Progenitor cell of endocrine pancreas (in vitro differentiated cells): ENCODE measurements at regions not wholly inside any gene's neighbourhood (a gene's known extent, or its start where the extent isn't known, plus 50 kb on each side); places are given as distances from the start of the nearest gene placed in this dataset.

Experiments used
- DNase-seq: peaks from one replicate; pipeline ENCODE4 v3.0.0; 2021; ENCODE audit warnings: low spot score; ENCODE audit not compliant: unreplicated experiment
- H3K27ac Mint-ChIP-seq: 2 replicates; pipeline ENCODE4 v1.8.0; 2021; ENCODE audit warnings: mild to moderate bottlenecking, moderate library complexity, mixed read lengths
- H3K27me3 Mint-ChIP-seq: 2 replicates; pipeline ENCODE4 v1.8.0; 2021; ENCODE audit warnings: mixed read lengths
- H3K36me3 Mint-ChIP-seq: 2 replicates; pipeline ENCODE4 v1.8.0; 2022; ENCODE audit warnings: mixed read lengths; ENCODE audit not compliant: insufficient read depth
- H3K4me1 Mint-ChIP-seq: 2 replicates; pipeline ENCODE4 v1.8.0; 2021; ENCODE audit warnings: low read depth, mixed read lengths
- H3K4me3 Mint-ChIP-seq: 2 replicates; pipeline ENCODE4 v1.8.0; 2021; ENCODE audit warnings: low read depth, mild to moderate bottlenecking, moderate library complexity, mixed read lengths
- H3K9me3 Mint-ChIP-seq: 2 replicates; pipeline ENCODE4 v1.8.0; 2021; ENCODE audit warnings: low read depth, mixed read lengths
- TF ChIP-seq, protein P1 (sequence below): fragments of 200-600 bp; sonication (generic); IDR thresholded peaks from one replicate; pipeline ENCODE4 v1.5.0; 2021; ENCODE audit warnings: antibody characterized with exemption, mild to moderate bottlenecking; ENCODE audit not compliant: unreplicated experiment

- H3K4me1 Mint-ChIP-seq = no peaks in the 10 kb centered on the region
- DNase-seq = no peak
- no peak overlapping the region for H3K4me3 Mint-ChIP-seq
- no peaks in the 10 kb centered on the region for H3K36me3 Mint-ChIP-seq
- H3K9me3 Mint-ChIP-seq = peaks cover 9% of the 10 kb centered on the region
- peaks cover 40% of the 10 kb centered on the region for H3K27me3 Mint-ChIP-seq
- H3K27ac Mint-ChIP-seq = no peak overlapping the region
- TF ChIP-seq, protein P1, sequence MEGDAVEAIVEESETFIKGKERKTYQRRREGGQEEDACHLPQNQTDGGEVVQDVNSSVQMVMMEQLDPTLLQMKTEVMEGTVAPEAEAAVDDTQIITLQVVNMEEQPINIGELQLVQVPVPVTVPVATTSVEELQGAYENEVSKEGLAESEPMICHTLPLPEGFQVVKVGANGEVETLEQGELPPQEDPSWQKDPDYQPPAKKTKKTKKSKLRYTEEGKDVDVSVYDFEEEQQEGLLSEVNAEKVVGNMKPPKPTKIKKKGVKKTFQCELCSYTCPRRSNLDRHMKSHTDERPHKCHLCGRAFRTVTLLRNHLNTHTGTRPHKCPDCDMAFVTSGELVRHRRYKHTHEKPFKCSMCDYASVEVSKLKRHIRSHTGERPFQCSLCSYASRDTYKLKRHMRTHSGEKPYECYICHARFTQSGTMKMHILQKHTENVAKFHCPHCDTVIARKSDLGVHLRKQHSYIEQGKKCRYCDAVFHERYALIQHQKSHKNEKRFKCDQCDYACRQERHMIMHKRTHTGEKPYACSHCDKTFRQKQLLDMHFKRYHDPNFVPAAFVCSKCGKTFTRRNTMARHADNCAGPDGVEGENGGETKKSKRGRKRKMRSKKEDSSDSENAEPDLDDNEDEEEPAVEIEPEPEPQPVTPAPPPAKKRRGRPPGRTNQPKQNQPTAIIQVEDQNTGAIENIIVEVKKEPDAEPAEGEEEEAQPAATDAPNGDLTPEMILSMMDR = no peak
These were observed 109.2 kb upstream of the PHACTR3 start for GRCh38 chr20:59495166-59495565.

- TF ChIP-seq, protein P1 = peak; percentile 94
- peaks cover 10% of the 10 kb centered on the region for H3K9me3 Mint-ChIP-seq
- H3K36me3 Mint-ChIP-seq = no peaks in the 10 kb centered on the region
- no peaks in the 10 kb centered on the region for H3K4me1 Mint-ChIP-seq
- H3K4me3 Mint-ChIP-seq = no peak overlapping the region
- DNase-seq = peak; percentile 65
- H3K27ac Mint-ChIP-seq = no peak overlapping the region
- peaks cover 47% of the 10 kb centered on the region for H3K27me3 Mint-ChIP-seq
These were observed 108.3 kb upstream of the PHACTR3 start for GRCh38 chr20:59495894-59496510.

DNA sequence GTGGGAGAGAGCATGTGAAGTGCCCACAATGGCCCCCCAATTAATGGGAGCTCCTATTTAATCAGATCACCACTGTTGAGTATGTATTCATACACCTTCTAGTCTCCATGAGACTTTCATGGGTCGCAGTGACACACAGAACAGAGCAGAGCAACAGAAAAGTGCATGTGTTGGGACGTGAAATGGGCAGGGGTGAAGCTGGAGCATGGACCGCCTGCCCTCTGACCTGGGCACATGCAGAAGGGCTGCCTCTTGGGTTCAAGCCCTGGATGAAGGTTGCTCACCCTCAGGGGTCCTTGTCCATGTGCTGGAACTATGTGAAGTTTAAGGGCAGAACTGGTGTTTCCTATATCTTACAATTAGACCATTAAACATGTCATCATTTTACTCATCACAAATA lies 106.0 kb upstream of the PHACTR3 start:
- peaks cover 51% of the 10 kb centered on the region for H3K27me3 Mint-ChIP-seq
- no peak overlapping the region for H3K27ac Mint-ChIP-seq
- no peaks in the 10 kb centered on the region for H3K4me1 Mint-ChIP-seq
- H3K36me3 Mint-ChIP-seq = no peaks in the 10 kb centered on the region
- H3K4me3 Mint-ChIP-seq = no peak overlapping the region
- peaks cover 10% of the 10 kb centered on the region for H3K9me3 Mint-ChIP-seq
- DNase-seq = no peak
- TF ChIP-seq, protein P1 = no peak

DNA sequence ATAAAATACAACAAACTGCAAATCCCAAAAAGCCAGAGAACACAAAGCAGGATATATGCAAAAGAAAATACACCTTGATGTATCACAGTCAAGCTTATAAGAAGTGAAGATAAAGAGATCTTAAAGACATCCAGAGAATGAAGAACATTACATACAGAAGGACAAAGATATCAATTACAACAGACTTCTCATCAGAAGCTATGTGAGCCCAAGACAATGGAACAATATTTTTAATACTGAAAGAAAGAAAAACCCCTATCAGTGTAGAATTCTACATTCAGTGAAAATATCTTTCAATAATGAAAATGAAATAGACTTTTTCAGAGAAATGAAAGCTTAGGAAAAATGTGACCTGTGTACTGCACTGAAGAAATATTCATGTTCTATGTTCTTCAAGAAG lies 104.5 kb upstream of the PHACTR3 start:
- no peaks in the 10 kb centered on the region for H3K36me3 Mint-ChIP-seq

GRCh38 chr20:59508729-59509128 lies 95.6 kb upstream of the PHACTR3 start:
- H3K27ac Mint-ChIP-seq = no peak overlapping the region

More for the DNA sequence above, 104.5 kb upstream of the PHACTR3 start:
- no peak for DNase-seq
- no peak overlapping the region for H3K4me3 Mint-ChIP-seq
- no peak overlapping the region for H3K27ac Mint-ChIP-seq
- TF ChIP-seq, protein P1 = no peak
- peaks cover 44% of the 10 kb centered on the region for H3K27me3 Mint-ChIP-seq
- no peaks in the 10 kb centered on the region for H3K4me1 Mint-ChIP-seq
- H3K9me3 Mint-ChIP-seq = peaks cover 10% of the 10 kb centered on the region

More at GRCh38 chr20:59508729-59509128, 95.6 kb upstream of the PHACTR3 start:
- H3K27me3 Mint-ChIP-seq = peaks cover 24% of the 10 kb centered on the region
- TF ChIP-seq, protein P1 = no peak
- H3K4me3 Mint-ChIP-seq = no peak overlapping the region
- H3K9me3 Mint-ChIP-seq = no peaks in the 10 kb centered on the region
- H3K4me1 Mint-ChIP-seq = no peaks in the 10 kb centered on the region
- no peaks in the 10 kb centered on the region for H3K36me3 Mint-ChIP-seq
- DNase-seq = no peak
